Activated T-helper 2 cell treated with anti-CD3 and anti-CD28 coated beads, Interferon-gamma antibody, Interleukin-2, Interleukin-4, amounts not matched to agents 10 μg/mL and 5 μg/mL and 100 μg/mL, durations not matched to agents 14 hours and 24 hours and 36 hours (primary cell): ENCODE measurements at regions not wholly inside any gene's neighbourhood (a gene's known extent, or its start where the extent isn't known, plus 50 kb on each side); places are given as distances from the start of the nearest gene placed in this dataset.

ENCODE experiments used
- DNase-seq: peaks from one replicate; pipeline ENCODE4 v3.0.0; 2021; ENCODE audit warnings: low spot score
- H3K27ac Mint-ChIP-seq: one replicate; pipeline ENCODE4 v1.8.0; 2021; ENCODE audit warnings: mixed read lengths
- H3K27me3 Mint-ChIP-seq: one replicate; pipeline ENCODE4 v1.8.0; 2021; ENCODE audit warnings: low read depth, mixed read lengths
- H3K36me3 Mint-ChIP-seq: one replicate; pipeline ENCODE4 v1.8.0; 2021; ENCODE audit warnings: low read depth, mixed read lengths
- H3K4me1 Mint-ChIP-seq: one replicate; pipeline ENCODE4 v1.8.0; 2021; ENCODE audit warnings: low read depth, mixed read lengths
- H3K4me3 Mint-ChIP-seq: one replicate; pipeline ENCODE4 v1.8.0; 2021; ENCODE audit warnings: low read depth, mild to moderate bottlenecking, moderate library complexity, mixed read lengths
- H3K9me3 Mint-ChIP-seq: one replicate; pipeline ENCODE4 v1.8.0; 2021; ENCODE audit warnings: mixed read lengths
- intact Hi-C: fragments of 100-400 bp; cut with micrococcal nuclease; formaldehyde crosslinking; loops from one replicate; pipeline ENCODE4 v1.15.1; 2023

DNA sequence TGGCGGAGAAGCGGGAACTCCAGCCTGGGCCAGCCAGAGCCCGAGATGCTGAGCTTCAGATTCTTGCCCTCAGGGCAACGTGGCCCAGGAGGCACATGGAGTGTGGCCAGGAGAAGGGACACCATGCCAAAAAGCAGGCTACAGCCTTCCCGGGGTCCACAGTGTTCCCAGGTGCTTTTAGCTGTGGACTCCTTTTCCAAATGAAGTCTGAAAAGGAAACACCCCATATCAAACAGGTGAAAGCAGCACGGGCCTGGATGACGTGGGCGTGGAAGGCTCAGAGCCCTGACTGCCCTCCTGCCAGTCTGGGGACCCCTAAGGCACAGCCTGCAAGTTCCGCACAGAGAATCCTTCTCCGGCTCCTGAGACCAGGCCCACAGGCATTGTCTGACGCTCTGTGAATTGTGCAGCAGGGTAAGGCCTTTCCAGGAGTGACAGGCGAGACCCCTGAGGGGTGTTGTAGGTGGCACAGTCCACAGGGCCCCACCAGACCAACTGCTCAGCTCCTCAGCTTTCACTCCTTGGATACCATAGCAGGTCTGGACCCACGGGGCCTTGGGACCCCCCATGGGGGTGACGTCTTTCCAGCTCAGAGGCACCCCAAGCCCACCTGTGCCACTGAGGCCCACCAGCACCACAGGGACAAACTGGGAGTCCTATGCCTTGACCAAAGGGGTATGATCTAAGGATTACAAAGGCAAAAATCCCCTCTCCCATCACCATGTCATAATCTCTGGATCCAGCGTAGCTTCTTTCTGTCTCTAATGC, 69.6 kb upstream of the RAB6C start:
- DNase-seq: no peak
- Mint-ChIP-seq H3K27me3 (no peaks in the 10 kb centered on the region), H3K36me3 (no peaks in the 10 kb centered on the region), H3K4me3 (no peak overlapping the region), H3K4me1 (no peaks in the 10 kb centered on the region), H3K27ac (no peak overlapping the region), H3K9me3 (no peaks in the 10 kb centered on the region)
- intact Hi-C loops: no loop called here

DNA sequence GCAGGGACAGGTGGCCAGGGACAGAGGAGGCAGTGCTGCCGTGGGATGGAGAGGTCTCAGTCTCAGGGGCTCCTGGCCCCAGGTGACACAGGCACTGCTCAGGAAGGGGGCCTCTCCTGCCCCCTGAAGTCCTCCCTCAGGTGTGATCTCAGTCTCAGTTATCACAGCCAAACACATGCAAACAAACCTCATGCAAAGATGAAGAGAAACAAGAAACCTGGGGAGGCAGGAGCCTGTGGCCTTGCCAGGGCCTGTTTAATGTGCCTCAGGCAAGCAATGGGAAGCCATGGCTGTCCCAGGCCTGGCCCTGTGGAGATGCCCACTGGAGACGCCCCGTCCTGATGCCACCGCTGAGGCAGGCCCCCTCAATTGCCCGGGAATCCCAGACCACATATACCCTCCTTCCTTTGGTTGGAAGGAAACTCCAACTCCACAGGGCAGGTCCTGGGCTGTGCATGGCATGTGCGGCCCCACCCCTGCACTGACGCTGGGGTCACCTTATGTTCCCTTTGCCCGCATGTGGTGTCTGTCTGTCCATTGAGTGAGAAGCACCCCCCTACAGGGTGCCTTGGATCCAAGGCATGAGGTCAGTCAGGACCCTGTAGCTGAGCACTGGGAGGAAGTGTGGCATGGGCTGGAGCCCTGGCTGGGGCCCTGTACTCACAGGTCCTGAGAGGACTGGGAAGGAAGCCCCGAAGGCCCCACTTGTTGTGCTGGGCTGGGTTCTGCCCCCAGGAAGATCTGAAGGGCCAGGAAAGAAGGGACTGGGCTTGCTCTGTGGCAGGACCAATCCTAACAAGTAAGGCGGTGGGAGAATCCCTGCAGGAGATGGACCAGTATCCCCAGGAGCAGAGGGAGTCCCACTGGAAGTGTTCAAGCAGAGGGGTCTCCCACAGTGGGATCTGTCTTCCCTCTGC, 68.8 kb upstream of the RAB6C start:
- no peak for DNase-seq
- no peak overlapping the region for H3K27ac Mint-ChIP-seq
- H3K27me3 Mint-ChIP-seq: no peaks in the 10 kb centered on the region
- intact Hi-C loops: no loop called here
- H3K36me3 Mint-ChIP-seq: no peaks in the 10 kb centered on the region
- H3K9me3 Mint-ChIP-seq: no peaks in the 10 kb centered on the region
- H3K4me3 Mint-ChIP-seq: no peak overlapping the region
- H3K4me1 Mint-ChIP-seq: no peaks in the 10 kb centered on the region

DNA sequence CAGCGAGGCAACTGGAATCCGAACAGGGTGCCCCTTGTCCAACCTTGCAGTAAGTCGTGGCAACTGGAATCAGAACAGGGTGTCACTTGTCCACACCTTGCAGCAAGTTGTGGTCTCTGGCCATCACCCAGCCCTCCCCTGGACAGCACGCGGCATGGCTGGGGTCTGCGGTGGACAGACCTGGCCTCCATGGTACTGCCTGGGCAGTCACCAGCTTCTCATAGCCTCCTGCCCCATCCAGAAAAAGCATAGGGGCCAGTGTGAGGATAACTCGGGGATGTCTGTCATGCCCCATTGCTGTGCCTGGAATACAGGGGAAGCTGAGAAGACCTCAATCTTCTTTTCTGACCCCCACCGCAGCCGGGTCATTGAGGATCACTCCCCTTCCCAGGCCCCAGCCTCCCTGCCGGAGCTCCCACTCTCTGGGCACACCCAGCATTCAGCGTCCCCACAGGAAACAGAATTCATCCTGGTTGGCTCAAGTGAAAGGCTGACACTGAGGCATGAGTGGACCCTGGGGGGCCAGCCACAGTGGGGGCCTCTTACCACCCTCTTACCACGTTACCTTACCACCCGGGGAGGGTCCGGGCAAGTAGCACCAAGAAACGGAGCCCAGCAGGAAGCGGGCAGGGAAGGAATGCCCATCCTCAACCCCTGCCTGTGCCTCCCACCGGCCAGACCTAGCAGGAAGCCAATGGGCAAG, 68.0 kb upstream of the RAB6C start:
- no peak overlapping the region for H3K27ac Mint-ChIP-seq
- DNase-seq: no peak
- no peaks in the 10 kb centered on the region for H3K4me1 Mint-ChIP-seq
- no peak overlapping the region for H3K4me3 Mint-ChIP-seq
- H3K27me3 Mint-ChIP-seq: no peaks in the 10 kb centered on the region
- H3K36me3 Mint-ChIP-seq: no peaks in the 10 kb centered on the region
- intact Hi-C loops: no loop called here
- H3K9me3 Mint-ChIP-seq: no peaks in the 10 kb centered on the region

DNA sequence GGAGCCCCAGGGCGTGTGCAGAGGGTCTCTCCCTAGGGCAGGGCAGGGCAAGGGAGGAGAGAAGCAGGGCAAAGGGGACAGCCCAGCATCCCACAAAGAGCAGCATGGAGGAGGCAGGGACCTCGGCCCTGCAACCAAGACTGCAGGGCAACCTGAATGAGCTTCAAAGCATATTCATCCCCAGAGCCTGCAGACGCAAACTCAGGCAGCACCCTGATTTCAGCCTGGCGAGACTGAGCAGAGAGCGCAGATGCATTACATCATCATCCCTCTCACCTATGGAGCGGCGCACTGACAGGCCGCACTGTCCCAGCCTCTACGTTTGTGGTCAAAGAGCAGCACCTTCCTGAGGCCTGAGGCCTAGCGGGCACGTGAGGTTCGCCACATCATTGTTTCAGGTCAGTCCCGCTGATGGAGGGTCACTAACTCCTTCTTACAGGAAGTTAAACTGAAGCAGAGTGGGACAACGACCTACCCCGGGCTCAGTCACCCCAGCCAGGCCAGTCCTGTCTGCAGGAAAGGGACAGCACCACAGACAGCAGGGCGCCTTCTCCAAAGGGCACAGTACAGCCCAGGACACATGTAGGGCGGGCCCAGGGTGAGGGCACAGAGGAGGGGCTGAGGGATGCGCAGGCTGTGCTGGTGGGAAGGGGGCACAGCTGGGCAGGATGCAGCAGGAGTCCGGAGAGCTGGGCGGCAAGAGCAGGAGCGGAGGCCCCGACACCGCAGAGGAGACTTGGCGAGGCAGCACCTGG, 67.2 kb upstream of the RAB6C start:
- intact Hi-C loops: no loop called here
- Mint-ChIP-seq H3K27me3 (no peaks in the 10 kb centered on the region), H3K9me3 (peaks cover 2% of the 10 kb centered on the region), H3K36me3 (no peaks in the 10 kb centered on the region), H3K27ac (no peak overlapping the region), H3K4me1 (no peaks in the 10 kb centered on the region), H3K4me3 (no peak overlapping the region)
- DNase-seq: no peak

DNA sequence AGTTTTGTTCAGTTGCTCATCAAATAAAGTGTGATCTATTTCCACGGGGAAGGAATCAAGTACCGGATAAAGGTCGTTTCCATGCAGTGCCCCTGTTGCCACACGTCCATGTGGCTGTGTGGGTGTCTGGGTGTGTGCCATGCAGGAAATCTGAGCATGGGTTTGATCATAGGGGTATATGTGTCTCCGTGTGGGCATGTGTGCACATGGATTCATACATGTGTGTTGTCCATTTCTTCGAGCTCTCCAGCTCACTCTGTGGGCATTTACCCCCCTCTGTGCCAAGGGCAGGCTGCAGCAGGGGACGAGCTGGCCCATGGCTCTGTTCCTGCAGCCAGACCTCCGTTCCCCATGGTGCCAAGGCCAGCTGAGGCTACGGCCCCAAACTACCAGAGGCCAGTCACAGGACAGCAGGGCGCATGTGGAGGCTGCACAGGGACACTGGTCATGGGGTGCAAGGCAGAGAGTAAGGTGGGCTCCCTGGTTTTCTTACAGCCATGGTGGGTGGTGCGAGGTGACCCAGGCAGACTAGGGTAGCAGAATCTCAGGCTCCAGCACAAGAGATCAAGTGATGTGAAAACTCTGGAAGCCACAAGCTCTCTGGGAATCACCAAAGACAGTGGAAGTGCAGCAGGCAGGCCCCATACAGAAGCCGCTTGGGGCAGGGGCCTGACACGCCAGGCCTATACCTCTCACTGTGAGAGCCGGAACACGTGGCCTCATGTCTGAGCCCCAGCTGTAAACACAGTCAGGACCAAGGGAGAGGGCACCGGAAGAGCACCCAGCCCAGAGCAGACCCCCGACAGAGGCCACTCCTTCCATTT, 66.4 kb upstream of the RAB6C start:
- no peak for DNase-seq
- Mint-ChIP-seq H3K4me3 (no peak overlapping the region), H3K27ac (no peak overlapping the region), H3K36me3 (no peaks in the 10 kb centered on the region), H3K9me3 (peaks cover 11% of the 10 kb centered on the region), H3K27me3 (no peaks in the 10 kb centered on the region), H3K4me1 (no peaks in the 10 kb centered on the region)
- intact Hi-C loops: no loop called here

DNA sequence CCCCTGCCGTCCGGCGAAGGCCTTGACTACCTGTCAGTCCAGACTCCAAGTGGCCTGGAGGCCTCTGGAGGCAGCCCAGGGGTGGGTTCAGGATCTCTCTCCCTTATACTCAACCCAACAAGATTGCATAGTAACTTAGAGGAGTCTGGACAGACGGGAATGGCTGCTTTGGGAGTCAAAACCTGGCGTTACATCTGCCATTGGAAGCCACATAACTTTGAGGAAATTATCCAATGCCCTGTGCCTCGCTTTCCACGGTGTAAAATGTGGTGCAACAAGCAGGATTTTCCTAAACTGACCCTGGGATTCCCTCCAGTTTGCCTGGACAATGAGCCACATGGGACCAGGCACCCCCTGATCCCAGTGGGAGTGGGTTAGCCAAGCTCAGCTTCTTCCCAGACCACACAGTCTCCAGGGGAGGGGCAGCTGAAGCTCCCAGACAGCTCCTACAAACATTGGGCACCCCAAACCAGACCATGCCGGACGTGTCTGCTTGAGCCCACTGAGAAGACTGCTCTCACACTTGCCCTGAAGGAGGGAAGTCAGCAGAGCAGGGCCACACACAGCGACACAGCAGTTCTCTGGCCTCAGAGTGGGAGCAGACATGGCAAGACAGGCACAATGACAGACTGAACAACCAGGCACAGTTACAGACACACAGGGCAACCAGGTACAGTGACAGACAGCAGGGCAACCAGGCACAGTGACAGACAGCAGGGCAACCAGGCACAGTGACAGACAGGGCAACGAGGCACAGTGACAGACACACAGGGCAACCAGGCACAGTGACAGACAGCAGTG, 65.6 kb upstream of the RAB6C start:
- H3K27me3 Mint-ChIP-seq: peaks cover 2% of the 10 kb centered on the region
- DNase-seq: no peak
- no peak overlapping the region for H3K4me3 Mint-ChIP-seq
- intact Hi-C loops: no loop called here
- H3K9me3 Mint-ChIP-seq: peaks cover 19% of the 10 kb centered on the region
- H3K27ac Mint-ChIP-seq: no peak overlapping the region
- no peaks in the 10 kb centered on the region for H3K36me3 Mint-ChIP-seq
- no peaks in the 10 kb centered on the region for H3K4me1 Mint-ChIP-seq

DNA sequence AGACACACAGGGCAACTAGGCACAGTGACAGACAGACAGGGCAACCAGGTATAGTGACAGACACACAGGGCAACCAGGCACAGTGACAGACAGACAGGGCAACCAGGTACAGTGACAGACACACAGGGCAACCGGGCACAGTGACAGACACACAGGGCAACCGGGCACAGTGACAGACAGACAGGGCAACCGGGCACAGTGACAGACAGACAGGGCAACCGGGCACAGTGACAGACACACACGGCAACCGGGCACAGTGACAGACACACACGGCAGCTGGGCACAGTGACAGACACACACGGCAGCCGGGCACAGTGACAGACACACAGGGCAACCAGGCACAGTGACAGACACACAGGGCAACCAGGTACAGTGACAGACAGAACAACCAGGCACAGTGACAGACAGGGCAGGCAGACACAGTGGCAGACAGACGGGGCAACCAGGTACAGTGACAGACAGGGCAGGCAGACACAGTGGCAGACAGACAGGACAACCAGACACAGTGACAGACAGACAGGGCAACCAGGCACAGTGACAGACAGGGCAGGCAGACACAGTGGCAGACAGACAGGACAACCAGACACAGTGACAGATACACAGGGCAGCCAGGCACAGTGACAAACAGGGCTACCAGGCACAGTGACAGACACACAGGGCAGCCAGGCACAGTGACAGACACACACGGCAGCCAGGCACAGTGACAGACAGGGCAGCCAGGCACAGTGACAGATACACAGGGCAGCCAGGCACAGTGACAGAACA, 64.7 kb upstream of the RAB6C start:
- Mint-ChIP-seq H3K27ac (no peak overlapping the region), H3K9me3 (peaks cover 27% of the 10 kb centered on the region), H3K4me3 (no peak overlapping the region), H3K4me1 (no peaks in the 10 kb centered on the region), H3K27me3 (peaks cover 2% of the 10 kb centered on the region), H3K36me3 (no peaks in the 10 kb centered on the region)
- no peak for DNase-seq
- intact Hi-C loops: no loop called here

DNA sequence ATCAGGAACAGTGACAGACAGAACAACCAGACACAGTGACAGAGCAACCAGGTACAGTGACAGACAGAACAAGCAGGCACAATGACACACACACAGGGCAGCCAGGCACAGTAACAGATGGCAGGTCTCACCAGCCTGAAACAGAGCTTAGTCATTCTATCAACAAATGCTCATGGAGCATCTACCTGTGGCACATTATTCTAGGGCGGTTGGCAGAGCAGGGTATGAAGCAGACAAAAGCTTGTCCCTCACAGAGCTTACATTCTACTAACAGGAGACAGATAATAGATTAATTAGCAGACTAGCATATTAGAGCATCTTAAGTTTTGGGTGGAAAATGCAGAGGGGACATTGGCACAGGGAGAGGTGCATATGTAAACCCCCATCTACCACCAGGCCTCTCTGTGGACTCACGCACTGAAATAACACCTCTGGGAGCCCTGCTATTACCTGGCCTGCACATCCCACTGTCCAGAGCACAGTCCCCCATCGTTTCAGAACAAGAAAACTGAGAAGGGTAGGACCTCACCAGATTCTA, 64.1 kb upstream of the RAB6C start:
- intact Hi-C loops: no loop called here
- no peak overlapping the region for H3K4me3 Mint-ChIP-seq
- peaks cover 30% of the 10 kb centered on the region for H3K9me3 Mint-ChIP-seq
- H3K4me1 Mint-ChIP-seq: no peaks in the 10 kb centered on the region
- peaks cover 2% of the 10 kb centered on the region for H3K27me3 Mint-ChIP-seq
- no peaks in the 10 kb centered on the region for H3K36me3 Mint-ChIP-seq
- no peak overlapping the region for H3K27ac Mint-ChIP-seq
- no peak for DNase-seq

DNA sequence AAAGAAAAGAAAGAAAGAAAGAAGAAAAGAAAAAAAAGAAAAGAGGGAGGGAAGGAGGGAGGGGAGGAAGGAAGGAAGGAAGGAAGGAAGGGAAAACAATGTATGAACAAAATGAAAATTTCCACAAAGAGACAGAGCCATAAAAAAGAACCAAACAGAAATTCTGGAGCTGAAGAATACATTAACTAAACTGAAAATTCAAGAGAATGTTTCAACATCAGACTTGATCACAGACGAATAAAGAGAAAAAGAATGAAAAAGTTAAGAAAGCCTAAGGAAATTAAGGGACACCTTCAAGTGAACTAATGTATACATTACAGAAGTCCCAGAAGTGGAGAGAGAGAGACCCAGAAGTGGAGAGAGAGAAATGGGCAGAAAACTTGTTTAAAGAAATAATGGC, 60.9 kb upstream of the RAB6C start:
- Mint-ChIP-seq H3K9me3 (peaks cover 30% of the 10 kb centered on the region), H3K36me3 (no peaks in the 10 kb centered on the region), H3K4me3 (no peak overlapping the region), H3K27me3 (peaks cover 6% of the 10 kb centered on the region), H3K27ac (no peak overlapping the region), H3K4me1 (no peaks in the 10 kb centered on the region)
- DNase-seq: no peak
- intact Hi-C loops: no loop called here

DNA sequence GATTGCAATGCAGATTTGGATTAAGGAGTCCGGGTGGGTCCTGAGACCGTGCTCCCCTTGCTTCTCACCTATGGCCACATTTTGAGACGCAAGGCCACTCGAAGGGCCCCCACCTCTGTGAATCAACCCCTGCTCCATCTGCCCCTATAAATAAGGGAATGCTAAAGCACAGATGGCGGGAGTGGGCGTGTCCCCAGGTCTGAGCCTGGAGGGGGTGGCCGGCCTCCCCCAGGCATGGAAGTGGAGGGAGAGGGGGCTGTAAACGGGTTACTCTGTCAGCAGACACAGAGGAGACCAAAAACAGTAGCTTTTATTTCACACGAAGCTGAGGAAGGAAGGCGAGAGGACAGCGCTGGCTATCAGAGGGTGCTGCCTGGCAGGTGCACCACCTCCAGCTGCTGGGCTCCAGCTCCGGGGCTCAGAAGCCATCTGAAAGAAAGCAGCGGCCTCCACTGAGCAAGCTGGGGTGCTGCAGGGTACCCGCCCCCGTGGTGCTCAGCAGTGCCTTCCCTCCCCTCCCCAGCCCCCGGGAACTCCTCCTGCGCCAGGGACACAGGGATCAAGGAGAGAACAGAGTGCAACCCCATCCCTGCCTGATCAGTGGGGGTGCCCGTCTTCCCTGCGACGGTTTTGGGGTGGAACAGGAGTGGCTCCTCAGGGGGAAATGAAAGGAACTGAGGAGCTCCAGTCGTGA, 56.7 kb upstream of the RAB6C start:
- no peak overlapping the region for H3K27ac Mint-ChIP-seq
- peaks cover 23% of the 10 kb centered on the region for H3K9me3 Mint-ChIP-seq
- no peaks in the 10 kb centered on the region for H3K4me1 Mint-ChIP-seq
- no peak for DNase-seq
- H3K36me3 Mint-ChIP-seq: no peaks in the 10 kb centered on the region
- intact Hi-C loops: no loop called here
- peaks cover 12% of the 10 kb centered on the region for H3K27me3 Mint-ChIP-seq
- H3K4me3 Mint-ChIP-seq: no peak overlapping the region
